DND-41 (cell line): ENCODE measurements at regions not wholly inside any gene's neighbourhood (a gene's known extent, or its start where the extent isn't known, plus 50 kb on each side); places are given as distances from the start of the nearest gene placed in this dataset.
"Not testable (repeated sequence)": the region's sequence is repeated elsewhere in the genome, so short reads cannot be mapped to it uniquely, and the experiment has no call there.

ENCODE experiments used
- ATAC-seq: fragments of 200-7000 bp; cut with Tn5 transposase; 3 replicates; pipeline ENCODE4 v1.9.1; 2021; ENCODE audit warnings: low read depth; ENCODE audit not compliant: insufficient read depth
- DNase-seq: peaks from one replicate; pipeline ENCODE4 v3.0.0-alpha.2; 2020
- H2AFZ ChIP-seq: 2 replicates; pipeline ENCODE4 v1.6.0; 2012; ENCODE audit warnings: low read depth, low read length
- H3K27ac ChIP-seq: 2 replicates; pipeline ENCODE4 v1.5.1; 2012; ENCODE audit warnings: low read length, inconsistent platforms
- H3K27me3 ChIP-seq: fragments of 200-600 bp; sonication (generic); 2 replicates; pipeline ENCODE4 v1.6.0; 2012; ENCODE audit warnings: low read length, mild to moderate bottlenecking, inconsistent platforms; ENCODE audit not compliant: insufficient read depth, poor library complexity
- H3K36me3 ChIP-seq: 2 replicates; pipeline ENCODE4 v1.5.1; 2012; ENCODE audit warnings: low read length, inconsistent platforms; ENCODE audit not compliant: insufficient read depth
- H3K4me1 ChIP-seq: 2 replicates; pipeline ENCODE4 v1.5.1; 2012; ENCODE audit warnings: mild to moderate bottlenecking, low read length; ENCODE audit not compliant: insufficient read depth
- H3K4me2 ChIP-seq: 2 replicates; pipeline ENCODE4 v1.6.0; 2012; ENCODE audit warnings: mild to moderate bottlenecking, moderate library complexity, low read length, inconsistent platforms; ENCODE audit not compliant: insufficient read depth
- H3K4me3 ChIP-seq, 2 experiments: fragments of 200-600 bp in 1 of 2; shearing (Covaris generic) in 1 of 2; 2 replicates each; pipeline ENCODE4 v1.5.1; 2012 to 2016; ENCODE audit warnings: inconsistent platforms in 2 of 2, low read length in 2 of 2, mild to moderate bottlenecking in 2 of 2, low read depth in 1 of 2, moderate library complexity in 1 of 2
- H3K79me2 ChIP-seq: 2 replicates; pipeline ENCODE4 v1.6.0; 2012; ENCODE audit warnings: low read length, inconsistent platforms; ENCODE audit not compliant: insufficient read depth
- H3K9ac ChIP-seq: 2 replicates; pipeline ENCODE4 v1.6.0; 2012; ENCODE audit warnings: low read depth, mild to moderate bottlenecking, inconsistent platforms, low read length, moderate library complexity
- H3K9me3 ChIP-seq: 2 replicates; pipeline ENCODE4 v1.5.1; 2012; ENCODE audit warnings: low read length, moderate library complexity, mild to moderate bottlenecking, inconsistent platforms; ENCODE audit not compliant: insufficient read depth, severe bottlenecking
- H4K20me1 ChIP-seq: 2 replicates; pipeline ENCODE4 v1.6.0; 2012; ENCODE audit warnings: low read length; ENCODE audit not compliant: insufficient read depth
- EZH2 ChIP-seq: IDR thresholded peaks from 3 replicates; pipeline ENCODE4 v1.6.1; 2012; ENCODE audit warnings: borderline replicate concordance, low read depth, mild to moderate bottlenecking, moderate library complexity, low read length, inconsistent platforms; ENCODE audit not compliant: severe bottlenecking
- TF ChIP-seq, protein P1 (sequence below): IDR thresholded peaks from 2 replicates; pipeline ENCODE4 v1.5.1; 2012; ENCODE audit warnings: borderline replicate concordance, low read length, moderate library complexity, mild to moderate bottlenecking; ENCODE audit not compliant: poor library complexity, severe bottlenecking; ENCODE audit errors: extremely low read depth

- H3K36me3 ChIP-seq, result no peaks in the 10 kb centered on the region
- no peaks in the 10 kb centered on the region for H3K4me1 ChIP-seq
- H3K27me3 ChIP-seq, result no peaks in the 10 kb centered on the region
- H3K9me3 ChIP-seq, result no peaks in the 10 kb centered on the region
- no peak overlapping the region for H3K4me2 ChIP-seq
- no peak overlapping the region for H2AFZ ChIP-seq
- no peak overlapping the region for H3K9ac ChIP-seq
- no peaks in the 10 kb centered on the region for H3K79me2 ChIP-seq
- TF ChIP-seq EZH2, result no peak
- TF ChIP-seq, protein P1, sequence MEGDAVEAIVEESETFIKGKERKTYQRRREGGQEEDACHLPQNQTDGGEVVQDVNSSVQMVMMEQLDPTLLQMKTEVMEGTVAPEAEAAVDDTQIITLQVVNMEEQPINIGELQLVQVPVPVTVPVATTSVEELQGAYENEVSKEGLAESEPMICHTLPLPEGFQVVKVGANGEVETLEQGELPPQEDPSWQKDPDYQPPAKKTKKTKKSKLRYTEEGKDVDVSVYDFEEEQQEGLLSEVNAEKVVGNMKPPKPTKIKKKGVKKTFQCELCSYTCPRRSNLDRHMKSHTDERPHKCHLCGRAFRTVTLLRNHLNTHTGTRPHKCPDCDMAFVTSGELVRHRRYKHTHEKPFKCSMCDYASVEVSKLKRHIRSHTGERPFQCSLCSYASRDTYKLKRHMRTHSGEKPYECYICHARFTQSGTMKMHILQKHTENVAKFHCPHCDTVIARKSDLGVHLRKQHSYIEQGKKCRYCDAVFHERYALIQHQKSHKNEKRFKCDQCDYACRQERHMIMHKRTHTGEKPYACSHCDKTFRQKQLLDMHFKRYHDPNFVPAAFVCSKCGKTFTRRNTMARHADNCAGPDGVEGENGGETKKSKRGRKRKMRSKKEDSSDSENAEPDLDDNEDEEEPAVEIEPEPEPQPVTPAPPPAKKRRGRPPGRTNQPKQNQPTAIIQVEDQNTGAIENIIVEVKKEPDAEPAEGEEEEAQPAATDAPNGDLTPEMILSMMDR, result no peak
- no peak overlapping the region for H3K27ac ChIP-seq
- no peaks in the 10 kb centered on the region for H4K20me1 ChIP-seq
- no peak overlapping the region for H3K4me3 ChIP-seq
- ATAC-seq (no peak), DNase-seq (no peak)
These were observed 1401.8 kb downstream of the SLITRK5 start for GRCh38 chr13:89072979-89073378.

DNA sequence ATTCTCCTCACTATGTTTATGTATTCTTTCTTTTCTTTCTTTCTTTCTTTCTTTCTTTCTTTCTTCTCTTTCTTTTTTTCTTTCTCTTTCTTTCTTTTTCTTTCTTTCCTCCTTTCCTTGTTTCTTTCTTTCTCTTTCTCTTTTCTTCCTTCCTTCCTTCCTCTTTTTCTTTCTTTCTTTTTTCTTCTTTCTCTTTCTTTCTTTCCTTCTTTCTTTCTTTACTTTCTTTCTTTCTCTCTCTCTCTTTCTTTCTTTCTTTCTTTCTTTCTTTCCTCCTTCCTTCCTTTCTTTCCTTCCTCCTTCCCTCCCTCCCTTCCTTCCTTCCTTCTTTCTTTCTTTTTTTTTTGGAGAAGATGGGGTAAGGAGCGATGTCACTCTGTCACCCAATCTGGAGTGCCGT is 1405.5 kb downstream of the SLITRK5 start:
- no peaks in the 10 kb centered on the region for H3K79me2 ChIP-seq
- no peak overlapping the region for H3K4me2 ChIP-seq
- no peaks in the 10 kb centered on the region for H4K20me1 ChIP-seq
- no peaks in the 10 kb centered on the region for H3K36me3 ChIP-seq
- no peak for DNase-seq
- H3K27ac ChIP-seq, result no peak overlapping the region
- no peak for TF ChIP-seq EZH2
- TF ChIP-seq, protein P1, result no peak
- no peak for ATAC-seq
- no peaks in the 10 kb centered on the region for H3K27me3 ChIP-seq
- no peaks in the 10 kb centered on the region for H3K9me3 ChIP-seq
- no peak overlapping the region for H3K4me3 ChIP-seq
- no peak overlapping the region for H2AFZ ChIP-seq
- H3K9ac ChIP-seq, result no peak overlapping the region
- H3K4me1 ChIP-seq, result no peaks in the 10 kb centered on the region

DNA sequence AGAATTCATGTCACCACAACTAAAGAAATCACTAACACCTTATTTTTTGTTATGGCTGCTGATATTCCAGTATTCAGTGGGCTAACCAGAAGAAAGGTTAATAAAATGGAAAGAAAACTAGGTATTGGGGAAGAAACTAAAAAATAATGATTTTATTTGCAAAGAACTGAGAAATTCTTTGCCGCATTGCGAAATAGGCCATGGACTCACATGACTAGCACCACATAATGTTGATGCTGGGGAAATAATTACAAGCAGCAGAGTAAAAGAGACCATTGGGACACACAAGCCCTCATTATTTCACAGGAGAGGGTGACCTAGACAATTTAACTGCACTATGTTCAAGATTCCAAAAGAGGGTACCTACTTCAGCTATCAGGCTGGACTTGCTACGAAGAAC is 1411.5 kb downstream of the SLITRK5 start:
- Histone ChIP-seq H3K79me2 (no peaks in the 10 kb centered on the region), H3K4me3 (no peak overlapping the region), H3K27ac (no peak overlapping the region), H3K4me2 (no peak overlapping the region), H3K36me3 (no peaks in the 10 kb centered on the region), H3K4me1 (no peaks in the 10 kb centered on the region), H3K27me3 (no peaks in the 10 kb centered on the region), H4K20me1 (no peaks in the 10 kb centered on the region), H3K9me3 (no peaks in the 10 kb centered on the region), H3K9ac (no peak overlapping the region), H2AFZ (no peak overlapping the region)
- no peak for DNase-seq
- no peak for ATAC-seq
- no peak for TF ChIP-seq EZH2

DNA sequence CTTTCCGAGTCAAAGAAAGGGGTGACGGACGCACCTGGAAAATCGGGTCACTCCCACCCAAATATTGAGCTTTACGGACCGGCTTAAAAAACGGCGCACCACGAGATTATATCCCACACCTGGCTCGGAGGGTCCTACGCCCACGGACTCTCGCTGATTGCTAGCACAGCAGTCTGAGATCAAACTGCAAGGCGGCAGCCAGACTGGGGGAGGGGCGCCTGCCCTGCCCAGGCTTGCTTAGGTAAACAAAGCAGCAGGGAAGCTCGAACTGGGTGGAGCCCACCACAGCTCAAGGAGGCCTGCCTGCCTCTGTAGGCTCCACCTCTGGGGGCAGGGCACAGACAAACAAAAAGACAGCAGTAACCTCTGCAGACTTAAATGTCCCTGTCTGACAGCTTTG is 1416.9 kb downstream of the SLITRK5 start:
- not testable (repeated sequence) for H3K9ac ChIP-seq, H3K4me3 ChIP-seq, H3K27ac ChIP-seq, H3K27me3 ChIP-seq, H3K4me1 ChIP-seq, H3K36me3 ChIP-seq, DNase-seq, ATAC-seq, H3K79me2 ChIP-seq, H3K9me3 ChIP-seq, H4K20me1 ChIP-seq, H2AFZ ChIP-seq, H3K4me2 ChIP-seq

DNA sequence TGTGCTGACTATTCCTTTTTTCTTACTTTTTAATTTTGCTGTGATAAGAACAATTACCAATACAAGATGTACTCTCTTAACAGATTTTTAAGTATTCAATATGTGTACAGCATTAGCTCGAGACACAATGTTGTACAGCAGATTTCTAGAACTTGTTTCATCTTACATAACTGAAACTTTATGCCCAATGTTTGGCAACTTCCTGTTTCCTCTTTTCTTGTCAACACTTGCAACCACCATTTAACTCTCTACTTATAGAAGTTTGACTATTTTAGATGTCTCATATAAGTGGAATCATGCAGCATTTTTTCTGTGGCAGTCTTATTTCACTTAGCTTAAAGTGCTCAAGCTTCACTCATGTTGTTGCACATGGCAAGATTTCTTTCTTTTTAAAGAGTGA is 1426.8 kb downstream of the SLITRK5 start:
- Histone ChIP-seq H3K27ac (no peak overlapping the region), H3K9me3 (no peaks in the 10 kb centered on the region), H3K79me2 (no peaks in the 10 kb centered on the region), H4K20me1 (no peaks in the 10 kb centered on the region), H3K4me2 (no peak overlapping the region), H3K4me1 (peaks cover 10% of the 10 kb centered on the region), H3K36me3 (no peaks in the 10 kb centered on the region), H3K27me3 (no peaks in the 10 kb centered on the region), H3K4me3 (no peak overlapping the region), H2AFZ (peak overlapping the region; percentile 63), H3K9ac (no peak overlapping the region)
- no peak for DNase-seq
- ATAC-seq, result no peak
- no peak for TF ChIP-seq EZH2
- TF ChIP-seq, protein P1, result no peak
